GM18511 (cell line): ENCODE measurements at regions not wholly inside any gene's neighbourhood (a gene's known extent, or its start where the extent isn't known, plus 50 kb on each side); places are given as distances from the start of the nearest gene placed in this dataset.
"Not testable (repeated sequence)": the region's sequence is repeated elsewhere in the genome, so short reads cannot be mapped to it uniquely, and the experiment has no call there.

Source experiments
- ATAC-seq: cut with Tn5 transposase; IDR thresholded peaks from one replicate; pipeline ENCODE4 v1.9.1; 2021; ENCODE audit warnings: mild to moderate bottlenecking, moderate library complexity; ENCODE audit not compliant: unreplicated experiment

DNA sequence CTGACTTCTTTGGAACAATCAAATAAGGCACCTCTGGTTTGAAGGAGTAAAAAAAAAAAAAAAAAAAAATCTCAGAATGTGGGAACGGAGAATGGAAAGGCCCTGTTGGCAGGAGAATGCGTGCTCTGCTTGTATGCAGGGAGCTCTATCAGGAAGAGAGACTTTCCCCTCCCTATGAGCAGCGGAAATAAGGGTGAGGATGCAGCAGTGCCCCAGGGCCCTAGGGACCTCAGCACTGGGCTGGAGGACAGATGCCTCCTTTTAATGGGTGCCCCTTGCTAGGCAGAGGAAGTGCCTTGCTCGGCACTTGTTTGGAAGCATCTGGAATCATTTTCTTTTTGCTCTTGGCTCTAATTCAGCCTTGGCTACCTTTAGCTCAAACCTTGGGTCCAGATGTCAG lies 283.4 kb upstream of the NBPF12 start:
- ATAC-seq: not testable (repeated sequence)

DNA sequence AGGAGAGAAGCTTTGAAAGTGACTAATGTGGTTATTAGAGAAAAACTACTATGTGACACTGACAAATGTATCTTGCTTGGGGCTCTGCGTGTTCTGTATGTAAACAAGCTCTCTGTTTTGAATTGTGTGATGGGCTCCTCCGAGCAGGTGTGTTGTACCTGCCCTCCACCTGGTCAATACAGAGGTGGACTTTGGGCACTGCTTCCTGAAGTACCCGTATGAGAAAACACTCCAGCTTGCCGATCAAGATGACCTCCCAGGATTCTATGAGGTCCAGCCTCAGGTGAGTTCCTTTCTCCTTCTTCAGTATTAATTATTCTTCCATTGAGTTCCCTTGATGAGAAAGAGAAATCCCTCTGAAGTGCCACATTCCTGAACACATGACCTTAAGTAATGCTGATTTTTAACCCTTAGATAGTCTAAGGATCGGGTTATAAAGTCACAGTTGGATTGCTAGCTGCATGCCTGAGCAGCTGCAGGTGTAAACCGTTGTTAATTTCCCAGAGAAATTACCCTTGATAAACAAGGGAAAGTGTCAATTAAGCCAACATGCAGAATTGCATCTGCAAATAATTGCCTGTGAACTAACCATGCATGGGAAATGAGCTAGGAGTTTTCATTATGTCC lies 292.0 kb upstream of the NBPF12 start:
- ATAC-seq: not testable (repeated sequence)

- not testable (repeated sequence) for ATAC-seq
Measured at GRCh38 chr1:146641534-146641933, 296.6 kb upstream of the NBPF12 start.

GRCh38 chr1:146640671-146641070 lies 297.5 kb upstream of the NBPF12 start:
- ATAC-seq: not testable (repeated sequence)

DNA sequence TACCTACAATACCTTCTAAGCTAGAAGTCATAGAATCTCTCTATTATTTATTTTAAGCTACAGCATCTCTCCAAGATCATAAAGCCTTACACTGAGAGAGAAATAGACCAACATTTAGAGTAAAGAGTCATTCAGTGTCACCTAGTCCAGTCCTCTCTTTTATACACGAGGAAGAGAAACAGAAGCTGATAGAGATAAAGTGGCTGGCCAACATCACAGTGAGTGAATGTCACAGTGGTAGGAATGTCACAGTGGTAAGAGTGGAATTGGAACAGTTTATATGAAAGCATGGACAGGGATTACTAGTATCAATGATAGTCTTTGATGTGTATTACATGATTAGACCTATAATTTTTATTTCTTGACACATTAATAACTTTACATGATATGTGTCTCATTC lies 307.8 kb upstream of the NBPF12 start:
- ATAC-seq: not testable (repeated sequence)

GRCh38 chr1:146618582-146618981 lies 319.5 kb upstream of the NBPF12 start:
- not testable (repeated sequence) for ATAC-seq

- ATAC-seq: not testable (repeated sequence)
Measured at GRCh38 chr1:146604681-146605080, 333.4 kb upstream of the NBPF12 start.

DNA sequence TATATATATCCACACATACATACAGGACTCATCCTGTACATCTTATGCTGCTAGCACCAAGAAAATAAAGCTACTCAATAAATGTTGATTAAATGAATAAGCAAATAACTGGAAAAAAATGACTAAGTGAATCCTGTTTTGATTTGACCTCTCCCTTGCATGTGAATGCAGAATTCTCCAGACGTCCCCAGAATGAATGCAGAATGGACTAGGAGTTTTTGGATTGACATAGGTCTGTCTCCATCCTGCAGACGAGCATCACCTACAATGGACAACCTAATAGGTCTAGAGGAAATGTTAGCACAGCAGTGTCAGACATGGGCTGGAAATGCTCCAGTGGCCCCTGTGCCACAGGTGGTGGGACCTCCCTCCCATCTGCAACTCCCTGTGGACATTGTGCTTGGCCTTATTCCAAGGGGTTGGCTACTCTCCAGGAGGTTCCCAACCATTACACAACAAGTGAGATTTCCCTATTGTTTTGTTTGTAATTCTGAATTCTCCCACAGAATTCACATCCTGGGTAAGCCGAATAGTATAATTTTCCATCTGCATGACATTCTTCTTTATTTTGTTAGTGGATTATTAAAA lies 337.3 kb upstream of the NBPF12 start:
- ATAC-seq: not testable (repeated sequence)

GRCh38 chr1:146599906-146600305 lies 338.2 kb upstream of the NBPF12 start:
- ATAC-seq: not testable (repeated sequence)

DNA sequence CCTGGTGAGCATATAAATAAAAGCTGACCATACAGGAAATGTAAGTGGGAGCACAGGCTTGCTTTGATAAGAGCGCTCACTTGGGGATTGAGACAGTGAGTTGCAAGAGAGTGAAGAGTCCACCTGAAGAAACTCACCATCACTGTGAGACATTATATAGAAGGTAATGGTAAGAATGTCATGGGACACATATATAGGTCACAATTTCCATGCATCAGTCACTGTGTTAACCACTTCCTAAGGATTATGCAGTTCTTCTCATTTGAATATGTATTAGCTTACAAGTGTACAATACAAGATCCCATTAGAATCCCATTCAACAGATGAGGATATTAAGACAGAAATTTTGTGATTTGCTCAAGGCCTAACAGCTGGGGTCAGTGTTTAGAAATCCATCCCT lies 352.4 kb upstream of the NOTCH2NLA start:
- not testable (repeated sequence) for ATAC-seq

DNA sequence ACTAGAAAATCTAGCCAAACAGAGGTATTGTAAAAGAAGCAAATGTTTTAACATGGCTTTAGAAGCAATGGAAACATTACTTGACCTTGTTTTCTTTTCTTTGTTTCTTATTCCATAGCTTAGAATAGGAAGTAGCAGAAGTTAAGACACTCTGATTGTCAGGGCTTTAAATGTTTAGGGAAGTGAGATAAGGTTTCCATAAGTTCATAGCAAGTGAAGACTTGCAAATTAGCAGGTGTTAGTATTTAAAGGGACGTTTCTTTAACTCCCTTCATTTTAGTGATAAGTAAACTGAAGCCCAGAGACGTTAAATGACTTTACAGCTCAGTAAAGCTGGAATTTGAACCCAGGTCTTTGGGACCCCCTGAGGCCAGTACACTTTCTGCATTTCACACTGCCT lies 338.7 kb upstream of the NOTCH2NLA start:
- not testable (repeated sequence) for ATAC-seq

DNA sequence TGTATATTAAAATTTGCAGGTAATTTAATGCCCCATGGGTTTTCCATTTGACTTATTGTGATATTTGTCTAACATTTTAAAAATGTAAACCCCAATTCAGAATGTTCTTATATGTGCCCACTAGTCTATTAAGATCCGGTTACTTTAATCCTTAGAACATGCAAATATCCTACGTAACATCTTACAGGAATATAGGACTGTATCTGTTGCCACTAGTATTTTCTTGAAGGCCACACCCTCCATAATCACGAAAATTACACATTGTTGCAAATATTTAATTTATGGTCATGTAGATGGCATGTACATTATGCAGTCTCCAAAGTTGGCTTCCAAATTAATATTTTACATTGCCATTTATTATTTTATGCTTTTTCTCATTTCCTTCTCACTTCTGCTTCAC lies 329.2 kb upstream of the NOTCH2NLA start:
- not testable (repeated sequence) for ATAC-seq

DNA sequence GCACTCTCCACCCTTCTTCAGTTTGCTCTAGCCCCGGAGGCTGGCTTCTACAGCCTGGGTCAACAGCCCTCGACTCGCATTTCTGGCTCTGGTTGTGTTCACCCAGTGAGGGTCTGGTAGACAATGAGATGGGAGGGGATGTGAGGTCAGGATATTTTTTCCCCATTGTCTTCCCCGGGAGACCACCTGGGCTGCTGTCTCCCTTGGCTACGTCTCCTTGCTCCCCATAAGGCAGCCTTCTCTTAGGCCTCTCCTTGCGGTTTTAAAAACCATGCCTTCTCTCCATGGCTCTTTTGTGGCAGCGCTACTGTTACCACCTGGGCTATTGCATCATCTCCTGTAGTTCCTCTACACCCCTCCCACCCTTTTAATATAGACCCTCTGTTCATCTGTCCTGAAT lies 327.6 kb upstream of the NOTCH2NLA start:
- not testable (repeated sequence) for ATAC-seq

DNA sequence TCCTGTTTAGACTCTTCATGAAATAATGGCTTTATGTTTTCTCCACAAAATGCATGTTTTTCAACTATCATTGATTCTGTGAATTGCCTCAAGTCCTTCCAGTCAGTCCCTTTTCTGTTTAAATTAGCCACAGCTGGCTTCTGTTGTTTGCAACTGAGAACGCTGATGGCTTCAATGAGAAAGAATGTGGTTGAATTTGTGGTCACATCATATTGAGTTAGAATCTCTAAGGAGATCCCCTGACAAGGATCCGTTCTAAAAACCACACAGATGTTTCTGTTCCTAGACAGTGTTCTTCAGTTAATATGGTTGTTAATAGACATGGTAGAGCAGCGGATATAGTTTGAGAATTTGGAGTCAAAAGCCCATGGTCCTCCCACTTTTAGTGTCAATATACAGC lies 323.6 kb upstream of the NOTCH2NLA start:
- ATAC-seq: not testable (repeated sequence)

GRCh38 chr1:146548684-146549083 lies 319.9 kb upstream of the NOTCH2NLA start:
- not testable (repeated sequence) for ATAC-seq

- not testable (repeated sequence) for ATAC-seq
Measured at GRCh38 chr1:146546189-146546588, 317.4 kb upstream of the NOTCH2NLA start.

- not testable (repeated sequence) for ATAC-seq
Measured at GRCh38 chr1:146537775-146538373, 309.1 kb upstream of the NOTCH2NLA start.

DNA sequence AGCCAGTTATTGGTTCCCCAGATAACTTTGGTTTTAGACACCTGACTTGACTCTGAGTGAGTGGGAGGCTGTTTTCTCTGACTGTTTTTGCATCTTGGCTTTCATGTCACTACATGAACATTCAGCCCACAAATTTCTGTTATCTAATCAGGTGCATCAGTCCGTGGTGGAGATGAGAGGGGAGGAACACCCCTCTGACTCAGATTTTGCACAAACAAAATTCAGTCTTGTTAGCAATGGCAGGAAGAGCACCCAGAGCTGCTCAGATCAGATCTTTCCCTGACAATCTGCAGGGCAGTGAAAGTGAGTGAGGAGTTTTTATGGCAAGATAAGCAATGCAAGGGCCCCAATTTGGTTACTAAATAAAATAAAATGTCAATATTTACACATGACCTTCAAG lies 307.2 kb upstream of the NOTCH2NLA start:
- ATAC-seq: not testable (repeated sequence)

DNA sequence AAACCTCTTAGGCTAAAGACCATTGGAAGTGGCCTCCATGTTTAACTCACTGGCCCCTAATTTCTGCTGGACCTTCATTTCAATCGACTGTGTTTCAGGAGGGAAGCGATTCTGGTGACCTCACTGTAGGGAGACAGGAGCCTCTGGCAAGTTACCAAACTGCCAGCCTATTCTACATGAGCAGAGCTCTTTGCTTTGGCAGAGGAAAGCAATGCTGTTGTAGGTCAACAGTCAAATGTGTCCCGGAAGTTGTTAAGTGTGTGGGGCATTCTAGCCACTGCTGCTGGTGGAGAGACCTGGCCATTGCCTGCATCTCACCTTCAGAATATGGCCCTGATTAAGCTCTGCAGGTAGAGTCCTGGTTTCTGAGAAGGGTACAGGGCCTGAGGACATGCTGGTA lies 306.8 kb upstream of the NOTCH2NLA start:
- ATAC-seq: not testable (repeated sequence)

GRCh38 chr1:146530958-146531357 lies 302.1 kb upstream of the NOTCH2NLA start:
- not testable (repeated sequence) for ATAC-seq

- ATAC-seq: not testable (repeated sequence)
Measured at GRCh38 chr1:146522812-146523211, 294.0 kb upstream of the NOTCH2NLA start.

DNA sequence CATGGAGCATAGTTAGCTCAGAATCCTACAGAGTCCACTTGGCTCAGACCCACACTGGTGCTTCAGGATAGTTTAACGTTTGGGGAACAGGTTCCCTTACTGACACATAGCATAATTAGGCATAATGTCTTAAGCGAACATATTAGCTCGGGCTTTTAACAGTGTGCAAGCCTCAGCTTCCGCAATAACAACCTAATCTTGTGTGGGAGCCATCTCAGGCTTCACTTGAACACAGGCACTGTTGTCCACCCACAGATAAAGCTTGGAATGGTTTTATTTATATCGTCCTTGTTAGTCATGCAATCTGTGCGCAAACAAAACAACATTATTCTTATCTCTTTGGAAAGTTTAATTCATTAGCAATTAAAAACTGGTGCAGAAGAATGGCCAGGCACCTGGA lies 293.5 kb upstream of the NOTCH2NLA start:
- not testable (repeated sequence) for ATAC-seq
